LNCAP (cell line): ENCODE measurements at regions not wholly inside any gene's neighbourhood (a gene's known extent, or its start where the extent isn't known, plus 50 kb on each side); places are given as distances from the start of the nearest gene placed in this dataset.

Experiments
- CTCF ChIP-seq: fragments of 450-650 bp; IDR thresholded peaks from 2 replicates; pipeline ENCODE4 v1.5.1; 2017; ENCODE audit warnings: mild to moderate bottlenecking

- no peak for TF ChIP-seq CTCF
Measured at GRCh38 chr22:48643066-48643731, 1184.5 kb downstream of the BRD1 start.

- no peak for TF ChIP-seq CTCF
Measured at GRCh38 chr22:48642550-48642949, 1185.1 kb downstream of the BRD1 start.

- no peak for TF ChIP-seq CTCF
Measured at GRCh38 chr22:48641906-48642475, 1185.7 kb downstream of the BRD1 start.

GRCh38 chr22:48640890-48641841, 1186.5 kb downstream of the BRD1 start:
- no peak for TF ChIP-seq CTCF

- TF ChIP-seq CTCF, result no peak
Measured at GRCh38 chr22:48639896-48640748, 1187.6 kb downstream of the BRD1 start.

GRCh38 chr22:48639021-48639795, 1188.5 kb downstream of the BRD1 start:
- no peak for TF ChIP-seq CTCF
